Skeletal muscle satellite cell (primary cell): ENCODE measurements at regions not wholly inside any gene's neighbourhood (a gene's known extent, or its start where the extent isn't known, plus 50 kb on each side); places are given as distances from the start of the nearest gene placed in this dataset.
"Not testable (repeated sequence)": the region's sequence is repeated elsewhere in the genome, so short reads cannot be mapped to it uniquely, and the experiment has no call there.

Experiments
- H3K27me3 ChIP-seq: 2 replicates; pipeline ENCODE4 v1.7.0; 2013; ENCODE audit warnings: low read length; ENCODE audit not compliant: control insufficient read depth, insufficient read depth
- H3K36me3 ChIP-seq: 2 replicates; pipeline ENCODE4 v1.7.0; 2013; ENCODE audit warnings: mild to moderate bottlenecking, control low read depth, low read length; ENCODE audit not compliant: insufficient read depth
- H3K4me1 ChIP-seq: 2 replicates; pipeline ENCODE4 v1.7.0; 2013; ENCODE audit warnings: low read length; ENCODE audit not compliant: control insufficient read depth, insufficient read depth
- H3K4me2 ChIP-seq: 2 replicates; pipeline ENCODE4 v1.7.0; 2013; ENCODE audit warnings: mild to moderate bottlenecking, low read length
- H3K4me3 ChIP-seq: 2 replicates; pipeline ENCODE4 v1.7.0; 2013; ENCODE audit warnings: low read length
- H3K9ac ChIP-seq: 2 replicates; pipeline ENCODE4 v1.7.0; 2013; ENCODE audit warnings: mild to moderate bottlenecking, low read depth, low read length, moderate library complexity
- H3K9me3 ChIP-seq: replicated peaks from 2 replicates; pipeline ENCODE4 v1.7.0; 2013; ENCODE audit warnings: mild to moderate bottlenecking, control low read depth, low read length

DNA sequence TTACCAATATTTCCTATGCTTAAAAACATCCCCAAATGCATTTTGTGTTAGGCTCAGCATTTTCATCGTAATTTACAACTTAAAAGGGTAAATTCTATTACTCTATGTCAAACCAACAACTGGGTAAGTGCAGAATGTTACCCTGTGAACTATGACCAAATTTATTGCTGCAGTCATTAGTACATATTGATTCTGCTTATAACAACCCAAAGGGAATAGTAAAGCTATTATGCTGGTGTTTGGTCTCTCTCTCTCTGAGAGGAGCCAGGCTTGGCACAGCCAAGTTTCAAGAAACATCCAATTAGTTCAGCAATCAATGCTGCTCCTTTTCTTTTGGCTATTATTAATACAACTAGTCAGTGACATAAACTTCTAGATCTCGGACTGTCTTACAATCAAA lies 747.7 kb downstream of the CENPC start:
- H3K36me3 ChIP-seq: no peaks in the 10 kb centered on the region
- no peaks in the 10 kb centered on the region for H3K4me1 ChIP-seq
- H3K9ac ChIP-seq: no peak overlapping the region
- H3K4me2 ChIP-seq: no peak overlapping the region
- H3K9me3 ChIP-seq: no peaks in the 10 kb centered on the region
- no peak overlapping the region for H3K4me3 ChIP-seq
- no peaks in the 10 kb centered on the region for H3K27me3 ChIP-seq

DNA sequence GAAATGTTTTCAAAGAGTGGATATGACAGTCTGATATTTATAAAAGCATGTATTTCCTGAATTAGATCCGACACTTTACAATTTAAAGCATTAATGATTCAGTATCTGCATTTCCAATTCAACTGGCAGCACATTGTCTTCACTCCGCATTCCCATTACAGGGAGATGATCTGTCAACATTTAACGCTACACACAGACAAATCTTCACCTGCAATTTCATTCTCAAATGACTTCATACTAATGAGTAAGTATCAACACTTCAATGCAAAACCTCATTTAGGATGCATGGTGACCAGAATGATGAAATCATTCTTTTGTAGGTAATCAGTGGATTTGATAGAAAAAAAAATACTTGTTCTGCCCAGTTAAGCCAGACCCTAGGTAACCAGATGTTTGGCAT lies 749.6 kb downstream of the CENPC start:
- Histone ChIP-seq H3K9ac (no peak overlapping the region), H3K4me2 (no peak overlapping the region), H3K9me3 (no peaks in the 10 kb centered on the region), H3K36me3 (no peaks in the 10 kb centered on the region), H3K4me3 (no peak overlapping the region), H3K4me1 (no peaks in the 10 kb centered on the region), H3K27me3 (no peaks in the 10 kb centered on the region)

DNA sequence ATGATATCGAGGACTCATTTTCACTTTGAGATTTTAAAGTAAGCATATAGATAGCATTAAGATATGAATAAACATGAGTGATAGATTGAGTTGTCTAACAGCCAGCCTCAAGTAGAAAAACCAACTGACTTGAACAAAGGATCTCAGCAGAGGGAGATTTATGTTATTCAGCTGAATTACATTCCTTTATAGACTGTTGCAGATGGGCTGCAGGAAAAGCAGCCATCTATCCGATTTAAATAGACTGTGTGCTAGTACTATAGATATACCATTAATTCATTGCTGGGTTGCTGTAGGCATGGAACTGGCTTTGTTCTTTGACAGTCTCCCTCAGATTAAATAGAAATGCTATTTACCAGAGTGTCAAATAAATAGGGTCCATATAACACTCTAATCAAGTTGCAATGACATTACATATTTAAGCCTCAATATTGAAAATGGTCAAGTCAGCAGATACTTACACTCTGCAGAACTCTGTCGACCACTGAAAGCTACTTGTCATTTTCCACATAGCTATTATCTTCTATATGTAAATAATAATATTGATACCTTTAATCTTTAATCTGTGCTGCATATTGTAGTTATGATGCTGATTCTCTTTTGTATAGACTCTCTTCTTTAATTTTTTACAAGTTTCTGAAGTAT lies 750.8 kb downstream of the CENPC start:
- Histone ChIP-seq H3K27me3 (no peaks in the 10 kb centered on the region), H3K4me1 (no peaks in the 10 kb centered on the region), H3K4me2 (no peak overlapping the region), H3K4me3 (no peak overlapping the region), H3K36me3 (no peaks in the 10 kb centered on the region), H3K9me3 (no peaks in the 10 kb centered on the region), H3K9ac (no peak overlapping the region)

DNA sequence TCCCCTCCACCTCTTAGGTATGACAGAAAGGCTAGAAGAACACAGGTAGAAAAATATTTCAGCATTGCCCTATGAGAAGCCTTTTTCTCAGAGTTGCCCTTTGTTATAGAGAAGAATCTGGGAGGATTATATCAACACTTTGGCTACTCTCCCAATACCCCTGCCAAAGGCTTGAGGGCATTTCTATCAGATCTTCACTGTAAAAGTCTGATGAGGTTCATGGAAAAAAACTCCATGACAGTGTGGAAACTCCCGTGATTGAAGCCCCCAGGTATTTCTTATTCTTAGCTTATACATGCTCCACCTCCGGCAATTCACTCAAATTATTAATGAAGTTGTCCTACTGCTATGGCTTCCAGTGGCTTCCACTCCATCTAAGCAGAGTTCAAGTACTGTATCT lies 753.6 kb downstream of the CENPC start:
- Histone ChIP-seq H3K4me2 (no peak overlapping the region), H3K9me3 (no peaks in the 10 kb centered on the region), H3K27me3 (no peaks in the 10 kb centered on the region), H3K4me3 (no peak overlapping the region), H3K36me3 (no peaks in the 10 kb centered on the region), H3K4me1 (no peaks in the 10 kb centered on the region), H3K9ac (no peak overlapping the region)

DNA sequence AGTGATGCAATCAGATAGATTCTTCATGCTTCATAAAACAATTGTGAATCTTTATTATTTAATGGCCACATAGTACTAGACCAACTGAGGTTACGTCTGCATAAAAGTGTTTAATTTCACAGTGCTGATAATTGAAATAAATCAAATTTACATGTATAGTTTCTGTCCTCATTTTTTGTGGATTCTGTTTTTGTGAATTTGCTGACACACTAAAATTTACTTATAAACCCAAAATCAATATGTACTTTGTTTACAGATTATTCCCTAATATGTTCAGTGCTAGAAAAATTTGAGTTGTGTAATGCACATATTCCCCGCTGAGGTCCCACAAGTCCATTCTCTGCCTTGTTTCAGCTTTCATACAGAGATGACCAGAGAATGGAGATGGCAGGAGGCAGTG lies 759.8 kb downstream of the CENPC start:
- H3K4me2 ChIP-seq: no peak overlapping the region
- H3K9ac ChIP-seq: no peak overlapping the region
- H3K27me3 ChIP-seq: no peaks in the 10 kb centered on the region
- no peaks in the 10 kb centered on the region for H3K36me3 ChIP-seq
- no peaks in the 10 kb centered on the region for H3K9me3 ChIP-seq
- no peak overlapping the region for H3K4me3 ChIP-seq
- H3K4me1 ChIP-seq: no peaks in the 10 kb centered on the region

DNA sequence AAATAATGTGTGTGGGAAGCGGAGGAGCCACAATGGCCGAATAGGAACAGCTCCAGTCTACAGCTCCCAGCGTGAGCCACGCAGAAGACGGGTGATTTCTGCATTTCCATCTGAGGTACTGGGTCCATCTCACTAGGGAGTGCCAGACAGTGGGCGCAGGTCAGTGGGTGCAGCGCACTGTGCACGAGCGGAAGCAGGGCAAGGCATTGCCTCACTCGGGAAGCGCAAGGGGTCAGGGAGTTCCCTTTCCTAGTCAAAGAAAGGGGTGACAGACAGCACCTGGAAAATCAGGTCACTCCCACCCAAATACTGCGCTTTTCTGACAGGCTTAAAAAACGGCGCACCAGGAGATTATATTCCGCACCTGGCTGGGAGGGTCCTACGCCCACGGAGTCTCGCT lies 762.6 kb downstream of the CENPC start:
- not testable (repeated sequence) for H3K4me3 ChIP-seq, H3K9ac ChIP-seq, H3K9me3 ChIP-seq, H3K4me1 ChIP-seq, H3K4me2 ChIP-seq, H3K36me3 ChIP-seq, H3K27me3 ChIP-seq

DNA sequence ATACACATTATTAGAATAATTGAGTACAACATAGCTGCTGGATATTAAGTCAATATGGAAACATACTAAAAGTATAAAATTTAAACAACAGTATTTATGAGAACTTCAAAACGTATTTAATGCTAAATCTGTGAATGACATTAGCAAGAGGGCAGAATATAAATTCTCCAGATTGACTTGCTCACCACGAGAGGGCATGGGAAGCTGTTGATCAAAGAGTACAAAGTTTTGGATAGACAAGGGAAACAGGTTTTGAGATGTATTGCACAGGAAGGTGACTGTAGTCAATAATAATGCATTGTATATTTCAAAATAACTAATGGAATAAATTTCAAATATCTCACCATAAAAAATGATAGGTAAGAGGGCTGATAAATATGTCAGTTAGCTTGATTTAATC lies 768.2 kb downstream of the CENPC start:
- Histone ChIP-seq H3K9me3 (no peaks in the 10 kb centered on the region), H3K27me3 (no peaks in the 10 kb centered on the region), H3K4me3 (no peak overlapping the region)

DNA sequence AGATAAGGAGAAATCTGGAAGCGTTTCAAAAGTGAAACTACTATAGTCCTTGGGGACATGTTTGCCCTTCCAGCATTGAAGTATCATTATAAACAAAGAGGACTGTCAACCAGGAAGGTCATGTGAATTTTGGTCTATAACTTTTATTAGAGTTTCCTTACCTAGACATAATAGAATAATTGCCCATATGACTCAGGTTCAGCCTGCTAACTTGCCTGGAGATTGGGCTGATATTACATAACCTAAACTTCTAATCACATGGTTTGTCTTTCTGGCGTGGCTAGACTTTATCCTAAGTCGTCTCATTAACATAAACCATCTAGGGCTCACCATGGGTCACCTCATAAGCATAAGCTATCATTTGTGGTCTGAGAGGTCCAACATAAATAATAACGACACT lies 775.9 kb downstream of the CENPC start:
- no peaks in the 10 kb centered on the region for H3K36me3 ChIP-seq
- no peaks in the 10 kb centered on the region for H3K4me1 ChIP-seq
- no peak overlapping the region for H3K4me2 ChIP-seq
- H3K27me3 ChIP-seq: no peaks in the 10 kb centered on the region
- H3K9me3 ChIP-seq: no peaks in the 10 kb centered on the region
- no peak overlapping the region for H3K9ac ChIP-seq
- H3K4me3 ChIP-seq: no peak overlapping the region

More for the DNA sequence above, 768.2 kb downstream of the CENPC start:
- Histone ChIP-seq H3K9ac (no peak overlapping the region), H3K4me1 (no peaks in the 10 kb centered on the region), H3K4me2 (no peak overlapping the region), H3K36me3 (no peaks in the 10 kb centered on the region)

DNA sequence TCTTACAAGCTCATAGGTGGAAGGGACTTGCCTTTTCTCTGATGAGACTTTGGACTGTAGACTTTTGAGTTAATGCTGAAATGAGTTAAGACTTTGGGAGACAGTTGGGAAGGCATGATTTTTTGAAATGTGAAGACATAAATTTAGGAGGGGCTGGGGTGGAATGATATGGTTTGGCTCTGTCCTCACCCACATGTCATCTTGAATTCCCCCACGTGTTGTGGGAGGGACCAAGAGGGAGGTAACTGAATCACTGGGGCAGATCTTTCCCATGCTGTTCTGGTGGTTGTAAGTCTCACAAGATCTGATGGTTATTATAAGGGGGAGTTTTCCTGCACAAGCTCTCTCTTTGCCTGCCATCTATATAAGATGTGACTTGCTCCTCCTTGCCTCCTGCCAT lies 777.9 kb downstream of the CENPC start:
- no peaks in the 10 kb centered on the region for H3K4me1 ChIP-seq
- no peak overlapping the region for H3K4me2 ChIP-seq
- no peaks in the 10 kb centered on the region for H3K27me3 ChIP-seq
- H3K36me3 ChIP-seq: no peaks in the 10 kb centered on the region
- H3K4me3 ChIP-seq: no peak overlapping the region
- H3K9me3 ChIP-seq: no peaks in the 10 kb centered on the region
- no peak overlapping the region for H3K9ac ChIP-seq

DNA sequence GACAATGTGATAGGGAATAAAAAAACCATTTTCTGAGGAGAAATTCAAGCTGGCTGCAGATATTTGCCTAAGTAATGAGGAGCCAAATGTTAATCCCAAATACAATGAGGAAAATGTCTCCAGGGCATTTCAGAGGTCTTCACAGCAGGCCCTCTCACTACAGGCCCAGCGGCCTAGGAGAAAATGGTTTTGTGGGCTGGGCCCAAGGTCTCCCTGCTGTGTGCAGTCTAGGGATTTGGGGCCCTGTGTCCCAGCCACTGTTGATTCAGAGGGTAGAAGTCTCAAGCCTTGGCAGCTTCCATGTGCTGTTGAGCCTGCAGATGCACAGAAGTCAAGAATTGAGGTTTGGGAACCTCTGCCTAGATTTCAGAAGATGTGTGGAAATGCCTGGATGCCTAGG lies 778.7 kb downstream of the CENPC start:
- Histone ChIP-seq H3K27me3 (no peaks in the 10 kb centered on the region), H3K4me1 (no peaks in the 10 kb centered on the region), H3K4me2 (no peak overlapping the region), H3K4me3 (no peak overlapping the region), H3K36me3 (no peaks in the 10 kb centered on the region), H3K9ac (no peak overlapping the region), H3K9me3 (no peaks in the 10 kb centered on the region)

DNA sequence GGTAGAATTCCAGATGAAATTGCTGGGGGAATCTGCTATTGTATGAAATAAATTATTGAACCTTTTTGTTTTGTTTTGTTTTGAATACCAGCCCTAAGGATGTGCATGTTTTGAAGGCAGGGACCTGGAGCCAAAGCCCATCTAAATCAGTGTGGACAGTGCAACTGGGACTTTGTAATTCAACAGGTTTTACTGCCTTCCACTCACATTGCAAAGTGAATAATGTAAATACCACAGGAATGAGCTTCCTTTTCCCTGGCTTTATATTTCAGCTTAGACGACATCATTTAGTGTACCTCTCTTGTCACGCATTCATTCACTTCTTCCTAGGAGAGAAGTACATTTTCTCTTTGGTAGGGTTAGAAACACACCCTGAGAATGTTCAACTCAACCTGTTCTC lies 795.0 kb downstream of the CENPC start:
- H3K4me1 ChIP-seq: no peaks in the 10 kb centered on the region

DNA sequence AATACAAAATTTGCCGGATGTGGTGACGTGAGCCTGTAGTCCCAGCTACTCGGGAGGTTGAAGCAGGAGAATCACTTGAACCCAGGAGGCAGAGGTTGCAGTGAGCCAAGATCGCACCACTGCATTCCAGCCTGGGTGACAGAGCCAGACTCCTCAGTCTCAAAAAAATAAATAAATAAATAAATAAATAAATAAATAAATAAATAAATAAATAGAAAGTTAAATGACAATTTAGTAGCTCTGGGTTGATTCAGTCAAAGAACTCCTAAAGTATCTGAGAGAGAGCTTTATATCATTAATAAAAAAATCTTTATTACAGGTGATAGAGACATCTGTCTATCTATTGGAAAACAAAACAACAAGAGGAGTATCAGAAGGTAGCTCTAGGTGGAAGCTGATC lies 798.4 kb downstream of the CENPC start:
- not testable (repeated sequence) for H3K4me3 ChIP-seq, H3K4me2 ChIP-seq, H3K36me3 ChIP-seq, H3K9ac ChIP-seq, H3K27me3 ChIP-seq, H3K4me1 ChIP-seq, H3K9me3 ChIP-seq

More for the DNA sequence above, 795.0 kb downstream of the CENPC start:
- Histone ChIP-seq H3K36me3 (no peaks in the 10 kb centered on the region), H3K27me3 (no peaks in the 10 kb centered on the region), H3K9me3 (no peaks in the 10 kb centered on the region), H3K4me3 (no peak overlapping the region), H3K9ac (no peak overlapping the region), H3K4me2 (no peak overlapping the region)
